Stimulated activated CD8-positive, alpha-beta memory T cell treated with anti-CD3 and anti-CD28 coated beads, Interleukin-2, amount 100 ng/mL, for 1 hour (primary cell): ENCODE measurements at regions not wholly inside any gene's neighbourhood (a gene's known extent, or its start where the extent isn't known, plus 50 kb on each side); places are given as distances from the start of the nearest gene placed in this dataset.
"Not testable (repeated sequence)": the region's sequence is repeated elsewhere in the genome, so short reads cannot be mapped to it uniquely, and the experiment has no call there.

Experiments
- DNase-seq, 2 donors: peaks; one replicate each; pipeline ENCODE4 v3.0.0-alpha.2; 2020; ENCODE audit warnings: low read depth in 2 of 2

GRCh38 chr9:85880507-85880906 is 60.4 kb upstream of the NAA35 start:
- not testable (repeated sequence) for DNase-seq

DNA sequence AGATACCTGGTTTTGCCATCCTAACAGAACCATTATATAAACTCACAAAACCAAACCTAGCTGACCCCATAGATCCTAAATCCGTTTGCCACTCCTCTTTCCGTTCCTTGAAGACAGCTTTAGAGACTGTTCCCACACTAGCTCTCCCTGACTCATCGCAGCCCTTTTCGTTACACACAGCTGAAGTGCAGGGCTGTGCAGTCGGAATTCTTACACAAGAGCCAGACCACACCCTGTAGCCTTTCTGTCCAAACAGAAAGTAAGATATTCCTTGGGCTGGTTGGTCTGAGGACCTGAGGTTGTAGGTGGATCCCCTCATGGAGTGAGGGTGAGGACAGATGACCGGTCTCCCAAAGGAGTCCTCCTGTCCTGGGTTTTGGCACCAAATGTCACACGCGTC is 56.7 kb upstream of the NAA35 start:
- no peak for DNase-seq

GRCh38 chr9:85890962-85891361 is 50.0 kb upstream of the NAA35 start:
- no peak for DNase-seq
